ENCODE measurements at regions not wholly inside any gene's neighbourhood (a gene's known extent, or its start where the extent isn't known, plus 50 kb on each side); places are given as distances from the start of the nearest gene placed in this dataset.

GRCh38 chr1:218643281-218643680, 298.1 kb downstream of the TGFB2 start:
- DNase-seq = no peak

GRCh38 chr1:218643926-218644325, 298.8 kb downstream of the TGFB2 start:
- DNase-seq = no peak

GRCh38 chr1:218646288-218646687, 301.2 kb downstream of the TGFB2 start:
- DNase-seq = no peak

- no peak for DNase-seq
Measured at GRCh38 chr1:218656301-218657037, 311.3 kb downstream of the TGFB2 start.

GRCh38 chr1:218658269-218658668, 313.1 kb downstream of the TGFB2 start:
- no peak for DNase-seq

GRCh38 chr1:218658899-218659298, 313.8 kb downstream of the TGFB2 start:
- no peak for DNase-seq

- DNase-seq = peak; percentile 56
Measured at GRCh38 chr1:218659911-218660677, 315.0 kb downstream of the TGFB2 start.

GRCh38 chr1:218660678-218661053, 315.5 kb downstream of the TGFB2 start:
- no peak for DNase-seq

GRCh38 chr1:218661411-218661810, 316.3 kb downstream of the TGFB2 start:
- DNase-seq = no peak

GRCh38 chr1:218664385-218665170, 319.4 kb downstream of the TGFB2 start:
- DNase-seq = peak; percentile 24

- peak; percentile 56 for DNase-seq
Measured at GRCh38 chr1:218665221-218665620, 320.1 kb downstream of the TGFB2 start.

GRCh38 chr1:218666263-218666662, 321.1 kb downstream of the TGFB2 start:
- DNase-seq = no peak

- no peak for DNase-seq
Measured at GRCh38 chr1:218667781-218668516, 322.8 kb downstream of the TGFB2 start.

GRCh38 chr1:218669431-218669830, 324.3 kb downstream of the TGFB2 start:
- no peak for DNase-seq

GRCh38 chr1:218670875-218671274, 325.7 kb downstream of the TGFB2 start:
- no peak for DNase-seq

- peak; percentile 70 for DNase-seq
Measured at GRCh38 chr1:218671573-218671972, 326.4 kb downstream of the TGFB2 start.

- DNase-seq = no peak
Measured at GRCh38 chr1:218673170-218673569, 328.0 kb downstream of the TGFB2 start.

GRCh38 chr1:218674280-218674773, 329.2 kb downstream of the TGFB2 start:
- DNase-seq = peak; percentile 85

- peak; percentile 32 for DNase-seq
Measured at GRCh38 chr1:218677026-218677425, 331.9 kb downstream of the TGFB2 start.

GRCh38 chr1:218679391-218679790, 334.3 kb downstream of the TGFB2 start:
- DNase-seq = no peak

- no peak for DNase-seq
Measured at GRCh38 chr1:218679988-218680748, 335.0 kb downstream of the TGFB2 start.

GRCh38 chr1:218683242-218683641, 338.1 kb downstream of the TGFB2 start:
- DNase-seq = no peak

Data from eye (tissue), 1 donor.